Ovary (tissue), 7 donors: ENCODE measurements at regions not wholly inside any gene's neighbourhood (a gene's known extent, or its start where the extent isn't known, plus 50 kb on each side); places are given as distances from the start of the nearest gene placed in this dataset.

Source experiments
- DNase-seq, 5 donors: peaks; one replicate each; pipeline ENCODE4 v3.0.0-alpha.2; 2019 to 2020
- H3K27ac ChIP-seq, 2 donors: fragments of 200-600 bp; one replicate each; pipeline versions ENCODE4 v1.5.1 to v1.8.0; 2019 to 2022
- H3K27me3 ChIP-seq: fragments of 200-600 bp; one replicate; pipeline ENCODE4 v1.8.0; 2022
- H3K36me3 ChIP-seq: fragments of 200-600 bp; sonication (generic); one replicate; pipeline ENCODE4 v1.5.1; 2019
- H3K4me1 ChIP-seq: one replicate; pipeline ENCODE4 v1.8.1; 2013; ENCODE audit warnings: mild to moderate bottlenecking, moderate library complexity; ENCODE audit not compliant: insufficient read depth
- H3K4me3 ChIP-seq: fragments of 200-600 bp; sonication (generic); one replicate; pipeline ENCODE4 v1.5.1; 2017
- H3K9me3 ChIP-seq, 2 donors: fragments of 200-600 bp in 1 of 2; sonication (generic) in 1 of 2; one replicate each; pipeline versions ENCODE4 v1.5.1 to v1.8.1; 2013 to 2019; ENCODE audit warnings: mild to moderate bottlenecking in 1 of 2, moderate library complexity in 1 of 2
- EP300 ChIP-seq: sonication (generic); formaldehyde crosslinking; IDR thresholded peaks from one replicate; pipeline ENCODE4 v1.6.1; 2017; ENCODE audit warnings: antibody characterized with exemption
- POLR2A ChIP-seq: fragments of 450-650 bp; IDR thresholded peaks from one replicate; pipeline ENCODE4 v1.6.1; 2017; ENCODE audit warnings: antibody characterized with exemption, mild to moderate bottlenecking, moderate library complexity
- WGBS, 3 donors: extraction: QIAGEN DNeasy Blood & Tissue Kit in 1 of 3; methylation state at CpG; one replicate each; pipeline versions ENCODE4 v1.1.5 to v1.1.7; 2013 to 2017; 5-methylcytosine and 5-hydroxymethylcytosine counted together
- intact Hi-C, 4 donors: fragments of 100-400 bp; cut with DNase I; formaldehyde crosslinking; loops; one replicate each; pipeline versions ENCODE4 v1.11.0 to v1.15.1; 2022 to 2023
- TF ChIP-seq, protein P1 (sequence below), 3 donors: fragments of 450-650 bp in 2 of 3; fragments of 200-600 bp in 1 of 3; IDR thresholded peaks; one replicate each; pipeline versions ENCODE4 v1.5.1 to v1.8.0; 2016 to 2022; ENCODE audit warnings: antibody characterized with exemption in 3 of 3, mild to moderate bottlenecking in 1 of 3
- donor health status: DM: no; HTN: no; CAD: no; lungs with moderate emphysema.
- donor health status: DM: no; HTN: no; CAD: no.
- donor health status: Bipolar disorder and iron deficiency.
- donor health status: DM: no; HTN: no; CAD: no.
- donor health status: DM: yes; HTN: yes; CAD: no.

DNA sequence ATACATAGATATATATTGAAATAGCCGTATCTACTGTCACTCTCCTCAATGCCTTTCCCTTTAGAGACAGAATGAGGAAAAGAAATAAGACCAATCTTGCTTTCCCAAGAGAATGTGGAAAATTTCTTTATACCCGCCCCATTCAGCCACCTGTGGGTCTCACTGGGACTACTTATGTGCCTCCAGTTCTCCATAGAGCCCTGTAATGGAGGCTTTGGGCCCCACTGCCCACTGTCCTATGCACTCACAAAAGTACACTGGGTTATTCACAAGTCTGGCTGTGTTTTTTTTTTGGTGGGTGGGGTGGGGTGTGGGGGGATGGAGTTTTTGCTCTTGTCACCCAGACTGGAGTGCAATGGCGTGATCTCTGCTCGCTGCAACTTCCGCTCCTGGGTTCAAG is 70.4 kb upstream of the ELOVL6 start:
- H3K4me1 ChIP-seq = no peaks in the 10 kb centered on the region
- no peak overlapping the region for H3K27ac ChIP-seq
- no peaks in the 10 kb centered on the region for H3K27me3 ChIP-seq
- no peak for DNase-seq
- no peak overlapping the region for H3K4me3 ChIP-seq
- TF ChIP-seq POLR2A = no peak
- TF ChIP-seq, protein P1, sequence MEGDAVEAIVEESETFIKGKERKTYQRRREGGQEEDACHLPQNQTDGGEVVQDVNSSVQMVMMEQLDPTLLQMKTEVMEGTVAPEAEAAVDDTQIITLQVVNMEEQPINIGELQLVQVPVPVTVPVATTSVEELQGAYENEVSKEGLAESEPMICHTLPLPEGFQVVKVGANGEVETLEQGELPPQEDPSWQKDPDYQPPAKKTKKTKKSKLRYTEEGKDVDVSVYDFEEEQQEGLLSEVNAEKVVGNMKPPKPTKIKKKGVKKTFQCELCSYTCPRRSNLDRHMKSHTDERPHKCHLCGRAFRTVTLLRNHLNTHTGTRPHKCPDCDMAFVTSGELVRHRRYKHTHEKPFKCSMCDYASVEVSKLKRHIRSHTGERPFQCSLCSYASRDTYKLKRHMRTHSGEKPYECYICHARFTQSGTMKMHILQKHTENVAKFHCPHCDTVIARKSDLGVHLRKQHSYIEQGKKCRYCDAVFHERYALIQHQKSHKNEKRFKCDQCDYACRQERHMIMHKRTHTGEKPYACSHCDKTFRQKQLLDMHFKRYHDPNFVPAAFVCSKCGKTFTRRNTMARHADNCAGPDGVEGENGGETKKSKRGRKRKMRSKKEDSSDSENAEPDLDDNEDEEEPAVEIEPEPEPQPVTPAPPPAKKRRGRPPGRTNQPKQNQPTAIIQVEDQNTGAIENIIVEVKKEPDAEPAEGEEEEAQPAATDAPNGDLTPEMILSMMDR (IDR thresholded peaks at IDR 0.05) = no peak
- TF ChIP-seq EP300 = no peak
- intact Hi-C loops = no loop called here
- H3K9me3 ChIP-seq = no peaks in the 10 kb centered on the region
- 92 to 93% (median 93%) methylated on average over 5 of the region's 5 CpGs for WGBS, 3 donors
- no peaks in the 10 kb centered on the region for H3K36me3 ChIP-seq

DNA sequence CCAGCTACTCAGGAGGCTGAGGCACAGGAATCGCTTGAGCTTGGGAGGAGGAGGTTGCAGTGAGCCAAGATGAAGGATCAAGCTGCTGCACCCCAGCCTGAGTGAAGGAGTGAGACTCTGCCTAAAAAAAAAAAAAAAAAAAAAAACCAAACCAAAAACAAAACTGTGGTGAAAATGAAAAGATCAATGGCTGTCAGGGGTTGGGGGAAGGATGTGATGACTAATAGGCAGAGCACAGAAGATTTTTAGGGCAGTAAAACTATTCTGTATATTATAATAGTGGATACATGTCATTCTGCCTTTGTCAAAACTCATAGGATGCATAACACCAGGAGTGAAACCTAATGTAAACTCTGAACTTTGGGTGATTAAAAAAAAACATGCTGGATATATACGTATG is 69.9 kb upstream of the ELOVL6 start:
- TF ChIP-seq POLR2A (no peak), EP300 (no peak)
- TF ChIP-seq, protein P1 (IDR thresholded peaks at IDR 0.05) = no peak
- Histone ChIP-seq H3K4me1 (no peaks in the 10 kb centered on the region), H3K27me3 (no peaks in the 10 kb centered on the region), H3K4me3 (no peak overlapping the region), H3K36me3 (no peaks in the 10 kb centered on the region), H3K27ac (no peak overlapping the region), H3K9me3 (no peaks in the 10 kb centered on the region)
- WGBS, 3 donors = 82 to 92% (median 92%) methylated on average over 2 of the region's 2 CpGs
- no peak for DNase-seq
- intact Hi-C loops = no loop called here

DNA sequence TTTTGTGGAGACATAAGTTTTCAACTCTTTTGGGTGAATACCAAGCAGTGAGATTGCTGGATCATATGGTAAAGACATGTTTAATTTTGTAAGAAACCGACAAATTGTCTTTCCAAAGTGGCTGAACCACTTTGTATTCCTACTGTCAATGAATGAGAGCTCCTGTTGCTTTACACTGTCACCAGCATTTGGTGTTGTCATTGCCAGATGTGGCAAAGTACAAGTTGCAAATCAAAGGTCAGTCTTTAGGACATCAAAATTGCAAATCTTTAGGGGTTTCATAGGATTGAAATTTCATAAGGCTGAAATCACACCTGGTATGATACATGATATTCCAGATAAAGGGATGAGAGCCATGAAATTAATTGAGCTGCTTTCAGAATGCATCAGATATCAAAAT is 67.7 kb upstream of the ELOVL6 start:
- Histone ChIP-seq H3K4me3 (no peak overlapping the region), H3K9me3 (no peaks in the 10 kb centered on the region), H3K27me3 (no peaks in the 10 kb centered on the region), H3K36me3 (no peaks in the 10 kb centered on the region), H3K27ac (no peak overlapping the region), H3K4me1 (no peaks in the 10 kb centered on the region)
- intact Hi-C loops = no loop called here
- no peak for DNase-seq
- TF ChIP-seq EP300 = no peak
- 83 to 90% (median 85%) methylated on average over 1 of the region's 1 CpG for WGBS, 3 donors

- H3K4me1 ChIP-seq = no peaks in the 10 kb centered on the region
- no peak for DNase-seq
- intact Hi-C loops = no loop called here
- H3K9me3 ChIP-seq = no peaks in the 10 kb centered on the region
- H3K36me3 ChIP-seq = no peaks in the 10 kb centered on the region
- H3K27me3 ChIP-seq = no peaks in the 10 kb centered on the region
- H3K4me3 ChIP-seq = no peak overlapping the region
- 88 to 91% (median 88%) methylated on average over 5 of the region's 5 CpGs for WGBS, 3 donors
- TF ChIP-seq EP300 (no peak), POLR2A (no peak)
- TF ChIP-seq, protein P1 (IDR thresholded peaks at IDR 0.05) = no peak
- H3K27ac ChIP-seq = no peak overlapping the region
These were observed 66.6 kb upstream of the ELOVL6 start for GRCh38 chr4:110265001-110265400.

DNA sequence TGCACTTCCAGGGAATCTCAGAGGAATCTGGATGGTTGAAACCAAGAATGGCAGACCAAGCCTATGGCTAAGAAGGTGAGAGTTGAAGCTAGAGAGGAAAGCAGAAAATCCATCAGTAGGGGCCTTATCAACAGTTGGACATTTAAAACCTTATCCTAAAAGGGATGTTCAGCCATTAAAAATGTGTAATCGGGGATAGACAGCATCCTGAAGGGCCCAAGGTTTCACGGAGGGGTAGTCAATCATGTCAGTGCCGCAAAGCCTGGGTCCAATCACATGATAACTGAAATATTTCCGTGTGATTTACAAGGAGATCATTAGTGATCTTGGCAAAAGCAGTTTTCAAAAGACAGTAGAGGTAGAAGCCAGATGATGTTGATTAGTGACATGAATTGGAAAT is 61.9 kb upstream of the ELOVL6 start:
- Histone ChIP-seq H3K4me1 (no peaks in the 10 kb centered on the region), H3K27ac (no peak overlapping the region), H3K27me3 (no peaks in the 10 kb centered on the region), H3K4me3 (no peak overlapping the region), H3K36me3 (no peaks in the 10 kb centered on the region), H3K9me3 (no peaks in the 10 kb centered on the region)
- no peak for DNase-seq
- intact Hi-C loops = no loop called here
- WGBS, 3 donors = 32 to 50% (median 41%) methylated on average over 4 of the region's 4 CpGs
- no peak for TF ChIP-seq EP300
- TF ChIP-seq POLR2A = no peak
- TF ChIP-seq, protein P1 (IDR thresholded peaks at IDR 0.05) = no peak
